GM21515 (cell line): ENCODE measurements at regions not wholly inside any gene's neighbourhood (a gene's known extent, or its start where the extent isn't known, plus 50 kb on each side); places are given as distances from the start of the nearest gene placed in this dataset.
"Not testable (repeated sequence)": the region's sequence is repeated elsewhere in the genome, so short reads cannot be mapped to it uniquely, and the experiment has no call there.

Experiments used
- ATAC-seq: cut with Tn5 transposase; IDR thresholded peaks from one replicate; pipeline ENCODE4 v1.9.1; 2021; ENCODE audit not compliant: unreplicated experiment

GRCh38 chr13:87302034-87302433 is 369.1 kb upstream of the SLITRK5 start:
- no peak for ATAC-seq

- ATAC-seq: no peak
These were observed 368.2 kb upstream of the SLITRK5 start for GRCh38 chr13:87302931-87303330.

- ATAC-seq: no peak
These were observed 360.0 kb upstream of the SLITRK5 start for GRCh38 chr13:87311165-87311564.

- no peak for ATAC-seq
These were observed 356.3 kb upstream of the SLITRK5 start for GRCh38 chr13:87314822-87315221.

- ATAC-seq: no peak
These were observed 348.8 kb upstream of the SLITRK5 start for GRCh38 chr13:87322386-87322785.

- ATAC-seq: no peak
These were observed 346.6 kb upstream of the SLITRK5 start for GRCh38 chr13:87324558-87324957.

GRCh38 chr13:87331178-87331577 is 340.0 kb upstream of the SLITRK5 start:
- no peak for ATAC-seq

- no peak for ATAC-seq
These were observed 337.6 kb upstream of the SLITRK5 start for GRCh38 chr13:87333599-87333998.

GRCh38 chr13:87334176-87334575 is 337.0 kb upstream of the SLITRK5 start:
- no peak for ATAC-seq

GRCh38 chr13:87336346-87336889 is 334.8 kb upstream of the SLITRK5 start:
- ATAC-seq: not testable (repeated sequence)

GRCh38 chr13:87344176-87344575 is 327.0 kb upstream of the SLITRK5 start:
- ATAC-seq: no peak

- ATAC-seq: no peak
These were observed 315.7 kb upstream of the SLITRK5 start for GRCh38 chr13:87355451-87355850.

GRCh38 chr13:87356314-87356713 is 314.9 kb upstream of the SLITRK5 start:
- ATAC-seq: no peak

GRCh38 chr13:87358319-87358718 is 312.9 kb upstream of the SLITRK5 start:
- ATAC-seq: no peak

GRCh38 chr13:87361216-87361615 is 310.0 kb upstream of the SLITRK5 start:
- no peak for ATAC-seq

- no peak for ATAC-seq
These were observed 302.5 kb upstream of the SLITRK5 start for GRCh38 chr13:87368639-87369038.

GRCh38 chr13:87376081-87376480 is 295.1 kb upstream of the SLITRK5 start:
- ATAC-seq: no peak

- no peak for ATAC-seq
These were observed 287.1 kb upstream of the SLITRK5 start for GRCh38 chr13:87384099-87384498.

- no peak for ATAC-seq
These were observed 277.8 kb upstream of the SLITRK5 start for GRCh38 chr13:87393358-87393757.

- no peak for ATAC-seq
These were observed 273.1 kb upstream of the SLITRK5 start for GRCh38 chr13:87398047-87398446.

GRCh38 chr13:87403748-87404432 is 267.3 kb upstream of the SLITRK5 start:
- no peak for ATAC-seq

GRCh38 chr13:87426742-87427141 is 244.4 kb upstream of the SLITRK5 start:
- no peak for ATAC-seq

GRCh38 chr13:87444135-87444534 is 227.0 kb upstream of the SLITRK5 start:
- no peak for ATAC-seq
